ENCODE measurements at regions not wholly inside any gene's neighbourhood (a gene's known extent, or its start where the extent isn't known, plus 50 kb on each side); places are given as distances from the start of the nearest gene placed in this dataset.
A peak's percentile ranks its signal among the peaks of the same experiment; 100 is the strongest.

GRCh38 chr15:91670108-91670507 lies 183.4 kb upstream of the SLCO3A1 start:
- no peak for DNase-seq (ENCODE audit: low read depth)

GRCh38 chr15:91678003-91678402 lies 175.5 kb upstream of the SLCO3A1 start:
- no peak for DNase-seq (ENCODE audit: low read depth)

GRCh38 chr15:91679447-91679846 lies 174.1 kb upstream of the SLCO3A1 start:
- no peak for DNase-seq (ENCODE audit: low read depth)

- no peak for DNase-seq (ENCODE audit: low read depth)
Observed at GRCh38 chr15:91685436-91685835, 168.1 kb upstream of the SLCO3A1 start.

GRCh38 chr15:91688811-91689210 lies 164.7 kb upstream of the SLCO3A1 start:
- DNase-seq (ENCODE audit: low read depth): no peak

- no peak for DNase-seq (ENCODE audit: low read depth)
Observed at GRCh38 chr15:91689377-91689776, 164.1 kb upstream of the SLCO3A1 start.

GRCh38 chr15:91692596-91692995 lies 160.9 kb upstream of the SLCO3A1 start:
- DNase-seq (ENCODE audit: low read depth): no peak

- DNase-seq (ENCODE audit: low read depth): peak; percentile 37
Observed at GRCh38 chr15:91694131-91694830, 159.2 kb upstream of the SLCO3A1 start.

GRCh38 chr15:91694831-91695210 lies 158.7 kb upstream of the SLCO3A1 start:
- peak; percentile 55 for DNase-seq (ENCODE audit: low read depth)

- DNase-seq (ENCODE audit: low read depth): no peak
Observed at GRCh38 chr15:91695799-91696198, 157.7 kb upstream of the SLCO3A1 start.

GRCh38 chr15:91696981-91697380 lies 156.5 kb upstream of the SLCO3A1 start:
- no peak for DNase-seq (ENCODE audit: low read depth)

- no peak for DNase-seq (ENCODE audit: low read depth)
Observed at GRCh38 chr15:91698241-91698640, 155.3 kb upstream of the SLCO3A1 start.

GRCh38 chr15:91699741-91700140 lies 153.8 kb upstream of the SLCO3A1 start:
- DNase-seq (ENCODE audit: low read depth): no peak

- DNase-seq (ENCODE audit: low read depth): no peak
Observed at GRCh38 chr15:91703274-91703673, 150.2 kb upstream of the SLCO3A1 start.

- DNase-seq (ENCODE audit: low read depth): no peak
Observed at GRCh38 chr15:91704343-91704742, 149.2 kb upstream of the SLCO3A1 start.

- DNase-seq (ENCODE audit: low read depth): peak; percentile 38
Observed at GRCh38 chr15:91706322-91707032, 147.0 kb upstream of the SLCO3A1 start.

GRCh38 chr15:91710080-91710698 lies 143.3 kb upstream of the SLCO3A1 start:
- no peak for DNase-seq (ENCODE audit: low read depth)

- no peak for DNase-seq (ENCODE audit: low read depth)
Observed at GRCh38 chr15:91711384-91712033, 142.0 kb upstream of the SLCO3A1 start.

GRCh38 chr15:91712286-91712685 lies 141.2 kb upstream of the SLCO3A1 start:
- no peak for DNase-seq (ENCODE audit: low read depth)

- DNase-seq (ENCODE audit: low read depth): no peak
Observed at GRCh38 chr15:91716536-91716935, 137.0 kb upstream of the SLCO3A1 start.

GRCh38 chr15:91717811-91718210 lies 135.7 kb upstream of the SLCO3A1 start:
- no peak for DNase-seq (ENCODE audit: low read depth)

GRCh38 chr15:91723959-91724358 lies 129.5 kb upstream of the SLCO3A1 start:
- DNase-seq (ENCODE audit: low read depth): no peak

GRCh38 chr15:91733661-91734060 lies 119.8 kb upstream of the SLCO3A1 start:
- no peak for DNase-seq (ENCODE audit: low read depth)

Data from fibroblast of gingiva (primary cell).